ENCODE measurements at regions not wholly inside any gene's neighbourhood (a gene's known extent, or its start where the extent isn't known, plus 50 kb on each side); places are given as distances from the start of the nearest gene placed in this dataset.
A peak's percentile ranks its signal among the peaks of the same experiment; 100 is the strongest.
"Not testable (repeated sequence)": the region's sequence is repeated elsewhere in the genome, so short reads cannot be mapped to it uniquely, and the experiment has no call there.

- no peak overlapping the region for H3K27ac ChIP-seq
- no peak overlapping the region for H3K4me3 ChIP-seq
These were observed 660.9 kb upstream of the CBLB start for GRCh38 chr3:106529738-106530137.

DNA sequence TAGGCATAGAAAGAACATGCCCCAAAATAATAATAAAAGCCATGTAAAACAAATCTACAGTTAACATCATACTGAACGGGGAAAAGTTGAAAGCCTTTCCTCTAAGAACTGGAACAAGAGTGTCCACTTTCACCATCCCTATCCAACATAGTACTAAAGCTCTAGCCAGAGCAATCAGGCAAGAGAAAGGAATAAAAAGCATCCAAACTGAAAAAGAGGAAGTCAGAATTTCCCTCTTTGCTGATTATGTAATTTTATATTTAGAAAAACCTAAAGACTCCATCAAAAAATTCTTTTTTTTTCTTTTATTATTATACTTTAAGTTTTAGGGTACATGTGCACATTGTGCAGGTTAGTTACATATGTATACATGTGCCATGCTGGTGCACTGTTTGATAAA lies 661.6 kb upstream of the CBLB start:
- H3K27ac ChIP-seq = no peak overlapping the region

DNA sequence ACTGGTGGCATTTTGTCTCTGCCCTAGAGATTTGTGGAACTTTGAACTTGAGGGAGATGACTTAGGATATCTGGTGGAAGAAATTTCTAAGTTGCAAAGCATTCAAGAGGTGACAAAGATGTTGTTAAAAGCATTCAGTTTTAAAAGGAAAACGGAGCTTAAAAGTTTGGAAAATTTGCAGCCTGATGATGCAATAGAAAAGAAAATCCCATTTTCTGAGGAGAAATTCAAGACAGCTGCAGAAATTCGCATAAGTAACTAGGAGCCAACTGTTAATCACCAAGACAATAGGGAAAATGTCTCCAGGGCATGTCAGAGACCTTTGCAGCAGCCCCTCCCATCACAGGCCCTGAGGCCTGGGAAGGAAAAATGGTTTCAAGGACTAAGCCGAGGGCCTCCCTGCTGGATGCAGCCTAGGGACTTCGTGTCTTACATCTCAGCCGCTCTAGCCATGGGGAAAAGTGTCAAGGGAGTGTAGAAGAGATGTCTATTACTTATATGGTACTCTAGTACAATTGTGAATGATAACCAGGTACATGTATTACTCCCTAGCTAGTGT lies 663.0 kb upstream of the CBLB start:
- not testable (repeated sequence) for H3K27ac ChIP-seq, H3K4me3 ChIP-seq

More for the DNA sequence above, 661.6 kb upstream of the CBLB start:
- no peak overlapping the region for H3K4me3 ChIP-seq

DNA sequence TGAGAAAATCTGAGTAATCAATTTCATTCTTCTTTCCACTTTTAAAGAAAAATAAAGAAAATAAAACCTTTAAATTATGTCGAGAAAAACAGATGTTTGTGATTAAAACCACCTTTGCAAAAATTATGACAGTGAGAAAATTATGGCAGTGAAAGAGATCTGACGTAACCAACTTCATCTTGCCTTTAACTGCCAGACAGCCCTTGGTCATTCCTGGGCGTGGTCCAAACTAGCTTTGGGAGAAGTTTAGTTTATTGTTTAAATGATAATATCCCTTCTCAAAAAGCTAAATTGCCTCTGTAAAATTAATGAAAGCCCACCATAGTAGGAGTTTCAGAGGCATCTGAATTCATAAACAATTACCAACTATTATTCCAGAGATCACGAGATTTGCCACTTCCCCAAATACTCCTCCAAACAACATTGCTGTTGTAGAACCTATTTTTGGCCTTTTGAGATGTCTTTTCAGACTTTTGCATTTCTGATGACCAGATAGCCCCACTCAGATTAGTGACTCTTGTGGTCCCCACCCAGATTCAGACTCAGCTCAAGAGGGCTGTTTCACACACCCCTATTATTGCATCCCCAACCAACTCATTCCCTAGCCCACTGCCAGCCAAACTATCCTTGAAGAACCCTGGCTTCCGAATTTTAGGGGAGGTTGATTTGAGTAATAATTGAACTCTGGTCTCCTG lies 664.4 kb upstream of the CBLB start:
- Histone ChIP-seq H3K27ac (no peak overlapping the region), H3K4me3 (no peak overlapping the region)

- no peak overlapping the region for H3K4me3 ChIP-seq
- H3K27ac ChIP-seq = peak overlapping the region in 1 of 21 experiments; percentile 57
These were observed 665.0 kb upstream of the CBLB start for GRCh38 chr3:106533788-106534160.

GRCh38 chr3:106534206-106534605 lies 665.4 kb upstream of the CBLB start:
- Histone ChIP-seq H3K4me3 (no peak overlapping the region), H3K27ac (peak overlapping the region in 1 of 21 experiments; percentile 57)

- no peak overlapping the region for H3K27ac ChIP-seq
- H3K4me3 ChIP-seq = no peak overlapping the region
These were observed 671.9 kb upstream of the CBLB start for GRCh38 chr3:106540743-106541142.

GRCh38 chr3:106542101-106542769 lies 673.4 kb upstream of the CBLB start:
- Histone ChIP-seq H3K27ac (no peak overlapping the region), H3K4me3 (no peak overlapping the region)

DNA sequence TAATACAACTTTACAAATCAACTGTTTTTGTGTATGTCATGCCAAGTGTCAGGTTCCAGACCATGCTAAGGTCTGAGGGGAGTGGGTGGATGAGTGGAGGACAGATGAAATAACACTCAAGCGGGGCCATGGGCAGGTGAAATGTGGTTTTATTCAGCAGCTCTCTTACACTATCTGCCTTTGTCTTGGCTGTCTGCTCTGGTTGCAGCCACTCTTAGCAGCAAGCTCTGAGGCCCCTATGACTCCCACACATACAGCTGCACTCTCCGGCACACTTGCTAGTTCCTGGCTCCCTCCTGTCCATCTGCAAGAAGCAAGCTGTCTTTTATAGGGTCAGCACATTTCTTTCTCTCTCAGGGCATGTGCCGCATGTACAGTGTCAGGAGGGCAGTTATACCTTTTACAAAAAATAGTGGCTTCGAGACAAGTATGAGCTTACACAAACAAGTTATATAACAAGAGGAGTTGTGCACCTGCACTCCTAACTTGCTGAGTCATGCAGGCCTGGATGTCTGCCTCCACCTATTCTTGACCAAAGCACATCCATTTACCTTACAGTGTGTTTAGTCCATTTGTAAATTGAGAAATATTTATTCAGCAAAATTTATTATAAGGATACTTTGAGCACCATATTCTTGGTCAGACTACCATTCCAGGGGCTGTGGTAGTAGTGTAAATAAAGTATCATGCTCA lies 683.7 kb upstream of the CBLB start:
- H3K4me3 ChIP-seq = no peak overlapping the region
- H3K27ac ChIP-seq = no peak overlapping the region

GRCh38 chr3:106560451-106560966 lies 691.7 kb upstream of the CBLB start:
- Histone ChIP-seq H3K4me3 (no peak overlapping the region), H3K27ac (peak overlapping the region in 6 of 21 experiments; percentile 2 to 68 (median 45))

GRCh38 chr3:106566277-106566676 lies 697.5 kb upstream of the CBLB start:
- Histone ChIP-seq H3K4me3 (no peak overlapping the region), H3K27ac (no peak overlapping the region)

DNA sequence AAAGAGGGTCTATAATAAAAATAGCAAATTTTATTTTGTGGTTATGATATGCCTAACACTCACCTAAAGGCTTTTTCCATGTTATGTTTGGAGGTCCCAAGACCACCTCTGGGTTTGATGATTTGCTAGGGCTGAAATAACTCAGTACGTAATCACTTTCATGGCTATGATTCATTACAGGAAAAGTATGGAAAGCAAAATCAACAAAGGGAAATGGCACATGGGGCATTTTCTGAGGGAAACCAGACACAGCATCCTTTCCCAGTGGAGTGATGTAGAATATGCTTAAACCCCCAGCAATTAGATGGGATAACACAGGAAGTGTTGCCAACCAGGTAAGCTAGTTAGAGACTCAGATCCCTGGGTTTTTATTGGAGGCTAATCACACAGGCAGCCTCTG lies 701.6 kb upstream of the CBLB start:
- H3K4me3 ChIP-seq = no peak overlapping the region
- no peak overlapping the region for H3K27ac ChIP-seq

DNA sequence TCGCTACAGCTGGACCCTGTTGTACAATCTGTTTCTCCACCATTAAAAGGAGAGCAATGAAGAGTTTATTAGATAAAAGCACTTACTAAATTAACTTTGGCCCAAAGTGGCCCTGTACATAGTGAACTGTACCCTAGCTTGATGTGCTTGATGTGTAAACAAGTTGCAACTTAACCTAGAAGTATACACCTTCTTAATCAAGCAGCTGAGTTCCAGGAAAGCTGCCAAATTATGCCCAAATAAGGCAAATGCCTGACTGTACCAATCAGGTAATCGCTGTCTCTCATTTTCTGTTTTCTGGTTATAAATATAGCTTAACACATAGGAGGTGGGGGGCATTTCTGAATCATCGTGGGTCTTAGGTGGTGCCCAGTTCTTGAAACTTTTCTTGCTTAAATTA lies 704.8 kb upstream of the CBLB start:
- H3K27ac ChIP-seq = no peak overlapping the region

DNA sequence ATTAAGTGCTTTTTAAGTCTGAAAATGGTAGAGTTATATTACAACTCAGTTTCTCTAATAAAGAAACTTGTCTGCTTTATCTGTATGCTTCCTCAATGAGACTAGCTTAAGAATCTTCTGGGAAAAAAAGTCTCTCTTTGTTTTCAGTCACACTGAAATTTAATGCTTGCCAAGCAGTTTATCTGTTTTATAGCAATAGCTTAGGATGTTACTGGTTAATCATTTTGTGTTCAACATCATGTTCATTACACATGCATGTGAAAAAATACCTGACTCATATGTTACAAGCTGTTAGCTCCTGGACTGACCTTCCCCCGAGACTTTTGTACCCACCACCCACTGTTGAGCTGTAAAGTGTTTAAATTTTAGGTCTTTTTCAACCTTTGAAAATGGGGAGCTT lies 706.2 kb upstream of the CBLB start:
- no peak overlapping the region for H3K27ac ChIP-seq
- H3K4me3 ChIP-seq = no peak overlapping the region

More for the DNA sequence above, 704.8 kb upstream of the CBLB start:
- no peak overlapping the region for H3K4me3 ChIP-seq

- Histone ChIP-seq H3K4me3 (no peak overlapping the region), H3K27ac (no peak overlapping the region)
These were observed 708.4 kb upstream of the CBLB start for GRCh38 chr3:106577241-106577640.

- Histone ChIP-seq H3K27ac (no peak overlapping the region), H3K4me3 (no peak overlapping the region)
These were observed 710.1 kb upstream of the CBLB start for GRCh38 chr3:106578911-106579310.

GRCh38 chr3:106582151-106582550 lies 713.3 kb upstream of the CBLB start:
- H3K27ac ChIP-seq = no peak overlapping the region

GRCh38 chr3:106587551-106587950 lies 718.7 kb upstream of the CBLB start:
- Histone ChIP-seq H3K27ac (no peak overlapping the region), H3K4me3 (no peak overlapping the region)

More at GRCh38 chr3:106582151-106582550, 713.3 kb upstream of the CBLB start:
- no peak overlapping the region for H3K4me3 ChIP-seq

GRCh38 chr3:106588739-106589138 lies 719.9 kb upstream of the CBLB start:
- H3K27ac ChIP-seq = no peak overlapping the region
- no peak overlapping the region for H3K4me3 ChIP-seq

- Histone ChIP-seq H3K27ac (no peak overlapping the region), H3K4me3 (no peak overlapping the region)
These were observed 720.6 kb upstream of the CBLB start for GRCh38 chr3:106589311-106589942.
